DMS 273 (cell line): ENCODE measurements at regions not wholly inside any gene's neighbourhood (a gene's known extent, or its start where the extent isn't known, plus 50 kb on each side); places are given as distances from the start of the nearest gene placed in this dataset.

Source experiments
- DNase-seq: peaks from one replicate; lab custom pipeline; 2025; ENCODE audit not compliant: unreplicated experiment; lab: John Stamatoyannopoulos, UW

GRCh38 chr4:1572964-1573720 is 111.0 kb downstream of the FAM53A start:
- no peak for DNase-seq

- no peak for DNase-seq
Measured at GRCh38 chr4:1572521-1572920, 111.6 kb downstream of the FAM53A start.

- DNase-seq: no peak
Measured at GRCh38 chr4:1572010-1572385, 112.1 kb downstream of the FAM53A start.

- no peak for DNase-seq
Measured at GRCh38 chr4:1571165-1572009, 112.7 kb downstream of the FAM53A start.

DNA sequence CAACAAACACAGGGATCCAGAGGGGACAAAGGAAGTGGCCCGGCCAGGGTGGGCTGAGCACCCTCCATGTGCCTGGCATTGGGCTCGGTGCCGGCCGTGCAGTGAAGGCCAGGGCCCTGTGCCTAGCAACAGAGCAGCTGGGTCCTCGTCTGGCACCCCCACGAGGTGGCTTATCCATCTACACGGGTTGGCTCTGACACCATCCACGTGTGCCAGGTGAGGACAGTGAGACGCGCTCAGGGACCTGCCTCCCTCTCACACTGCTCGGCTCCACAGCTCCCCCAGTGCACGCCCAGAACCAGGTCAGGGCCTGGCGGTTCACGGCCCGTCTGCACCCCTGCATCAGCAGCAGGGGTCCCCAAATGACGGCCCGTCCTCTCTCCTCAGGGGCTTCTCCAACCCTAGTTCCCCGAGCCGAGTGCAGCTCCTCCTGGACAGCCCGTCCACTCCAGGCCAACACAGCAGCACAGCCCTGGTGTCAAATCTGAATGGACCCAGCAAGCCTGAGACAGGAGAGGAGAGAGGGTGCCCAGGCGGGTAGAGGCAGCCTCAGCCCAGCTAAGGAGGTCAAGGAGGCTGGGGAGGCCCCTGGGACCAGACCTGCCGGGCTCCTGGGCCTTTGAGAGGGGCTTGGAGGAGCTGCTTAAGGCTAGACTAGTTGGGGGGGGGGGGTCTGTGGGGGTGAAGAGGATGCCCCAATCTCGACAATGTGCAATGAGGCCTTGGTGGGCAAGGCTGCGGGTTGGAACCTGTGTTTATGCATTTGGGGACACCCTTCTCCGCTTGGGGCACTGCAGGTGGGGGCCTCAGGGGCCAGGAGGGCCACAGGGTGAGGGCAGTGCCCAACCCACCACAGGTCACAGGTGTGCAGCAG is 113.6 kb downstream of the FAM53A start:
- no peak for DNase-seq

DNA sequence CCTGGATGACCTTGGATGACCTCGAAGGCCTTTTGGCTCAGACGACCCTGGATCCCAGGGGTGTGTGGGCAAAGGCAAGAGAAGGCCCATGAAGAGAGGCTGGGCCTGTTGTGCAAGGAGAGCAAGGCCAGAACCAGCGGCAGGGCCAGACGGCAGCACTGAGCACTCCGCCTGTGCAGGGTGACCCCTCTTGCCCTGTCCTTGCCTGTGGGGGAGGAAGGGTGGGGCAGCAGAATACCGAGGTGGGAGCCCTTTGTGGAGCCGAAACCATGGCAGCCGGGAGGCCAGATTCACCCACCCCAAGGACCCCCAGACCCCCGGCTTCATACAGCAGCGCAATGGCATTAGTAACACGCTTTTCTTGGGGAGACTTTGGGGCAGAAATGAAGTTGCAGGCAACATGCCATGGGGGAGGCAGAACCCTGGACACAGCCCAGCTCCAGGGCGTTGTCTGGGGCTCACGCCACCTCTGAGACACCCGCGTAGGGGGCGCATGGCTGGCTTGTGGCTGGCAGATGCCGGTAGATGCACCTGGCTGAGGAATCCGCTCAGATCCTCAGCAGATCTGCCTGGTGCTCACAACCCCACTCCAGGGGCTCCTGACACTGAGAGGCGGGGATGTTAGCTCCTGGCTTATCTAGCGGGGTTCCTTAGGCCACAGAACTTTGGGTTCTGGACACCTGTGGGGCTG is 114.5 kb downstream of the FAM53A start:
- DNase-seq: no peak

DNA sequence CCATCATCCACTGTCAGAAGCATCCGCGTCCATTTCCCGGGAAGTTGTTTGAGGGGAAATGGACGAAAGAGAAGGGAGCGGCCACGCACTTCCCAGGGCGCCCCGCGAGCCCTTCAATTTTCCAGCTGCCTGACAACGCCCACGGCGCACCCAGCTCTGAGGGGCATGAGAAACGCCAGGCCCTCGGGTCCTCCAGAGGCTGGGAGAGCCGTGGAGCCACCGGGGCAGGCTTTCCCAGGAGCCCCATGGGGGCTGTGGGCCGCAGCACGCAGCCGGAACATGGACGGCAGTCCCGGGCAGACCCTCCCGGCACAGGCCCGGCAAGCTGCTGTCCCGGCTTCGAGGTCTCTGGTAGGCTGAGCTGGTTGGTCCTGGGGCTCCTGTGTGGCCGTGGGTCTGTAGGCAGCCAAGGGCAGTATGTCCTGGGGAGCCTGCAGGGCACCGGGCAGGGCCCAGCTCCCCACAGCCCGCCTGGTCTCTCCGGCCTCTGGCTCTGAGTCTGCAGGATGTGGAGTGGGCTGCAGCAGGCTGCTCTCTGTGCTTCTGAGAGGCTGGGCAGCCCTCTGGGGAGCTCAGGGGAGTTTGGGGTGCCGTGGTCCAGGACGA is 115.2 kb downstream of the FAM53A start:
- no peak for DNase-seq

DNA sequence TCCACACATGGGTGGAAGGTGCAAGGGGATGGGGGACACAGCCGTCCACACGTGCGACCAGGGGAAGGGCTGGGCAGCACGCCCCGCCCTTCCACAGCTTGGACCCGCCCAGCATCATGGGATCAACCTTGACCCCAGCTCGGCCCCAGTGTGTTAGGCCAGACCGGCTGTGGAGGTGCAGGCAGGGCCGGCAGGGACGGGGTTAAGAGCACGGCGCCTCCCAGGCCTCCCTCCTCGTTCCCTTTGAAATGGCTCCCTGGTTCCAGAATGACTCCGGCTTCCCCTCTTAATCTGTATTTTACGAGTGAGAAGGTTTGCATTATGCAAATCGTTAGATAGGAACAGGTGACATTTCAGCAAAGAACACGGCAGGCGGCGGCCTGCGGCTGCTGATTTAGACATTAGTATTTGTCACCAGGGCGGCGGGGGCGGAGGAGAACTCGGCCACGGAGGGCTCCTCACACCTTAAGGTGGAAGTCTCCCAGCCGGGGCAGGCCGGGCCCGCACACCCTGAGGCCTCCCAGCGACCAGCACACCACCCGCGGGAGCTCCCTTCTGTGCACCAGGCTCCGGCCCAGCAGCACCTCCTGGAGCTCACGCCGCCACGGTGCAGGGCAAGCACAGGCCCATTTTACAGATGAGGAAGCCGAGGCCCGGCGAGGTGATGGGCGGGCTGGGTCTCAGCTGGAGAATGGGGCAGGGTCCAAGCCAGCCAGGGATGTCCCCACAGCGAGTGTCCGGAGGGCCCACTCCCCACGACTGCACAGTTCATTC is 116.1 kb downstream of the FAM53A start:
- DNase-seq: peak; percentile 46

DNA sequence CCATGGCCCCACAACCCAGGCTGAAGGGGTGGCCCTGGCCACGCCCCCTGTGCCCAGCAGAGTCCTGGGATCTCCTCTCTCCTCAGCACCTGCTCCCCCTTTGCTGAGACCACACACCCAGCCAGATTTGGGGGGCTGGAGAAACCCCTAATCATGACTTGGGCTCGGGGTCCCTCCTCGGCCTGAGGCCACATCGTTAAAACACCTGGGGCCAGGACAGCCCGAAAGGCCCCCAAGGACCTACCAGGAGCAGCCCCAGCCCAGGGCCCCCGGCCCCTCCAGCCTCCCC is 116.7 kb downstream of the FAM53A start:
- no peak for DNase-seq

- DNase-seq: no peak
Measured at GRCh38 chr4:1566838-1567518, 117.1 kb downstream of the FAM53A start.

DNA sequence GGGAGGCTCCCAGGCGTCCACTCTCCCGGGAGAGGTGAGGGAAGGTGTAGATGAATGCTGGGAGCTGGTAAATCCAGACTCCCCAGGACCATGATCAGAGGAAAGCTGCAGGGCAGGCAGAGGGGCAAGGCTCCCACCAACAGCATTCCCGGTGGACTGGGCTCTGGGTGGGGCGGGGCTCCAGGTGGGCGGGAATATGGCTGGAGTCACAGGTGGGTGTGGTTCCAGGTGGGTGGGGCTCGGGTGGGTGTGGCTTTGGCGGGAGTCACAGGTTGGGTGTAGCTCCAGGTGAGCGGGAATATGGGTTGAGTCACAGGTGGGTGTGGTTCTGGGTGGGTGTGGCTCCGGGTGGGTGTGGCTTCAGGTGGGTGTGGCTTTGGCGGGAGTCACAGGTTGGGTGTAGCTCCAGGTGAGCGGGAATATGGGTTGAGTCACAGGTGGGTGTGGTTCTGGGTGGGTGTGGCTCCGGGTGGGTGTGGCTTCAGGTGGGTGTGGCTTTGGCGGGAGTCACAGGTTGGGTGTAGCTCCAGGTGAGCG is 117.7 kb downstream of the FAM53A start:
- DNase-seq: peak; percentile 37

GRCh38 chr4:1565598-1566295 is 118.4 kb downstream of the FAM53A start:
- DNase-seq: no peak

- no peak for DNase-seq
Measured at GRCh38 chr4:1564535-1565375, 119.4 kb downstream of the FAM53A start.

DNA sequence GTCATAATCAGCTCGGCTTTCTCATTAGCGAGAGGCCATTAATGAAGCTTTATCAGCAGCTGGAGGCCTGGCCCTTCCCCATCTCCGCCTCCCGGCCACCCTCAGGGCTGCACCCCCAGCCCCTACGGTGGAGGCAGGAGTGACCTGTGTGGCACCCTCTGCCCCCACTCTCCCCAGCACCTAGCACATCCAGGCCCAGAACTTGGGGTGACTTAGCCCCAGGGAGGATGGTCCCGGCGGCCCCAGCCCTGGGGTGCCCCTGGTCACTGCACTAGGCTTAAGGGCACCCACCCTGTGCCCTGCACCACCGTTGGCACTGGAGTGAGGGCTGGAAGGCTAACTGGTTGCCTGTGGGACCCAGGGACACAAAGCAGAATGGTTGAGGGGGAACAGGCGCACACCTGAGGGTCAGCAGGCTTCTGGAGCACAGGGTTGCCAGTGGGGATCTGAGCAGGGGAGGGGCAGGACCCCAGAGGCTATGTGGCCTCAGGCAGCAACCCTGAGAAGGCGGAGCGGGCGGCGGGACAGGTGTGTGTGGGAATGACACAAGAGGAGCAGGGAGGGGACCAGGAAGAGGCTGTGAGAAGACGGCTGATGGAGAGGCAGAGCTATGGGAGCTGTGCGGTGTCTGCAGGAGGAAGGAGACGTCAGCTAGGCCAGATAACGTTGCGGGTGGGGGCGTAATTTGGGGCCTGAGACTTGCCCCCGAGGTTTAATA is 120.2 kb downstream of the FAM53A start:
- no peak for DNase-seq

DNA sequence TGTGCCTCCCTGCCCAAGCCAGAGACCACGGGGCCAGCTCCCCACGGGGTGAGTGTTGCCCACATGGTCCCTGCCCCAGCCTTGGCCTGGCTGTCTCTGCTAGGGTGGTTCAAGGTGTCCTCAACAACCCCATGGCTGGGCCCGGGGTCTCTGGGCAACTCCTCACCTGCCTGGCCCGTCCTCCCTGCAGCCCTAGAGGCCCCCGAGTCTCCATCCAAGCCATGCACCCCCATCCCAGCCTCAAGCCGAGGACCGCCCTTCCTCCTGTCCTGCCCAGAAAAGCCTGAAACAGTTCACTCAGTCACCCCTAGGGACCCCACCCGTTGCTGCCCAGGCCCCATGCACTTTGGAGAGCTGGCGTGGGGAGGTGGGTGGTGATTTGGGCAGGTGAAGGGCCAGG is 120.9 kb downstream of the FAM53A start:
- no peak for DNase-seq

DNA sequence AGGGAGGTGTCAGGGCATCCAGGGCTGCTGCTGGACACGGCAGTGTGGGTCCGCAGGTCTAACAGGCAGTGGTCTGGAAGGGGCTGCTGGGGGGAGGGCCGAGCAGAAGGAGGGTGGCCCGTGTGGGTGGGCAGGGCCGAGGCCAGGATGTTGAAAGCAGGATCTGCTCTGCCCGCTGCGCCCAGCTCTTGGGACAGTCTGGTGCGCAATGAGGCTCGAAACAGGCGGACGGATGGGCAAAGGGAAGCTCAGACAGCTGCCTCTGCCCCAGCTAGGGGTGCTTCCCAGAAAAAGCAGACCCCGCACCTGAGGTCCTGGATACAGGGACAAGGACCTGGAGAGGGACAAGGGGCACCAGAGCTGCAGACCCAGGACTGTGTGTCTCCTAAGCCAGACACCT is 121.3 kb downstream of the FAM53A start:
- no peak for DNase-seq

GRCh38 chr4:1562371-1562770 is 121.7 kb downstream of the FAM53A start:
- no peak for DNase-seq
